HG03095 (cell line): ENCODE measurements at regions not wholly inside any gene's neighbourhood (a gene's known extent, or its start where the extent isn't known, plus 50 kb on each side); places are given as distances from the start of the nearest gene placed in this dataset.

ENCODE experiments used
- ATAC-seq: cut with Tn5 transposase; IDR thresholded peaks from one replicate; pipeline ENCODE4 v1.9.1; 2021; ENCODE audit warnings: moderate library complexity; ENCODE audit not compliant: unreplicated experiment

DNA sequence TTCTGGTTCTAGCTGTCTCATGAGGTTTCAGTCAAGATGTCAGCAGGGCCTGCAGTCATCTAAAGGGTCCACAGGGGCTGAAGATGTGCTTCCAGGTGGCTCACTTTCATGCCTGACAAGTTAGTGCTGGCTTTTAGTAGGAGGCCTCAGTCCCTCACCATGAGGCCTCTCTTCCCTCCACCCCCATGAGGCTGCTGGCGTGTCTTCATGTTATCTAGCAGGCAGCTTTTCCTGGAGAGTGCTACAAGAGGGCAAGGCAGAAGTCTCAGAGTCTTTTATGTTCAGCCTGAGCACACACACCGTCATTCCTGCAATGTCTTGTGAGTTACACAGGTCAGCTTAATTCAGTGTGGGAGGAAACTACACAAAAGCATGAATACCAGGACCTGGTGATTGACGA is 769.9 kb downstream of the HDGFL1 start:
- no peak for ATAC-seq

DNA sequence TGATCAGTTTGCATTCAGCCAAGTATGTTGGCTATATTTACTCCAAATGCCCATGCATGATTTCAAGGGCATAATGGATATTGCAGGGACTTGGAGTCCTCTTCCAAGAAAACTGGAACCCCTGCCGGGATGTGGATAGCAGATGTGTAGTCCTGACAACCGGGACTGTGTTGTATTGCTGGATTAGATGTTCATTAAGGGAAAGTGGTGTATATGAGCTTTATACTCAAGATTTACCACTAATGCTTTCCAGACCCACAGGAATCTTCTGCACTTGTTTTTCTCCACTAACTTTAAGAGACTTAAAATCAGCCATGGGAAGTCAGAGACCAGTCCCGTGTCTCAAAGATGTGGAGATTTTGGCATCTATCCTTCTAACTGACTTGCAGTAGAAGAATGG is 770.9 kb downstream of the HDGFL1 start:
- ATAC-seq, result no peak

DNA sequence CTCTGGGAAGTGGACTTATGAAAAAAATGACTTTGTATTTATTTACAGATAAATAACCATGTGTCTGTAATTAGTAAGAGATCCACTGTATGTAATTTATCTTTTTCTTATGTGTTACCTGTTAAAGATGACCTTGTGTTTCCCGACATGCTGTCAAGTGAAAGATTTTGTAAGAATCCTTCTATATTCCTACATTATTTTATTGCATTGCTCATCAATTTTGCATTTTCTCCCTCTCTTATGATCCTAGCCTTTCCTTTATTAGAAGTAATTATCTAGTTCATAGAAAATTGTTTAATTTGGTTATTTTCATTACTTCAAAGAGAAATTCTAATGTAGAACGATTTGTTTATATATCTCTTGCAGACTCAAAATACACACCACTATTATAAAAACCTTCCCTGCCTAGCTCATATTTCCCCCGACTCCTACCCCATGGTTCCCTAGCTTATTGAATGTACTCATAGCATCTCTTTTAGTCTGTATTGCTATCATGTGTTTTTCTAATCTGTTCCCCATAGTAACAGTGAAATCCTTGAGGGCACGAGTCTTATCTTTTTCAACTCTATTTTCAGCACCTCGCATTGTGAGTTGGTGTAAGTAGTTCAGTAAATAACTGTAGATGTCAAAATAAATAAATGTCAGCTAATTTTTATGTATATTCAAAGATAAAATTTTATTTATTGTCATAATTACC is 774.4 kb downstream of the HDGFL1 start:
- no peak for ATAC-seq

DNA sequence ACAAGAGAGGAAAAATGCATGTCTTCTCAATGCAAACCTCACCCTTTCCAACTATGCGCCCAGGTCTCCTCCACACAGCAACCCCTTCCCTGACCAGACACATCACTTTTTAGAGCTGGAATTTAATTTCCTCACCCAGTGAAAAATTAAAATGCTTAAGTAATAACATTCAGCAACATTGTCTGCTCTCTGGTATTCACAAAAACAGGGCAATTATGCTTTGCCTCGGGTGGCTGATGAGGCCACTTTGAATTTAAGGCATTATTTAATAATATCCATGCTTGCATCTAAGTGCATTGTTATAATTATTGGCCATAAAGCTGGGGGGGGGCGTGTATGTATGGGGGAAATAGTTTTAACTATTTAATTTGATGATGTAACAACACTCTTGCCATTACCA is 777.8 kb upstream of the NRSN1 start:
- ATAC-seq, result no peak

DNA sequence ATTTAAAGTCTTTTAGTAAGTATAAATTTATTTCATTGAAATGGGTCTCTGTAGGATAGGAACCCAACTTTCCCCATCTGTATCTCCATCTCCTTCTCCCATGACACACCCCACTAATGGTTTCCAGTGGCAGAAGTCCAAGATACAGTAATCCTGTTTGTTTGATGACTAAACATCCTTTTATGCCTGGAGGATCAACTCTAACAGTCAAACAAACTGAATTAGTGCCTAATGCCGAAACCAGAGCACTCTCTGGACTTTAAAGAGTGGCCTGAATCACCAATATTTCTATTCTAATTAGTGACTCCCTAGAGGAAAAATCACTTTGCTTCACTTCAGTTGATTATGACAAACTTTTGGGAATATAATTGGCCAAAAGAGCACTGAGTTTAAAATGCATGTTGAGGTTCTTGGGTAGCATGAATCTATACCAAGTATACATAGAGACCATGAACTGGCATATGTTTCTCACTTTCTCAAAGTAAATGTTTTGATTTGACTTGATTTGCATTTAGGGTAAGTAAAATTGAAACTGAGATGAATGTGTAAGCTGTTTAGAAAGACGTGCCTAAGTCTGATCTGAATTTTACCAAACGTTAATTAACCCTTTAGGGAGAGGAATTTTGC is 776.4 kb upstream of the NRSN1 start:
- no peak for ATAC-seq

DNA sequence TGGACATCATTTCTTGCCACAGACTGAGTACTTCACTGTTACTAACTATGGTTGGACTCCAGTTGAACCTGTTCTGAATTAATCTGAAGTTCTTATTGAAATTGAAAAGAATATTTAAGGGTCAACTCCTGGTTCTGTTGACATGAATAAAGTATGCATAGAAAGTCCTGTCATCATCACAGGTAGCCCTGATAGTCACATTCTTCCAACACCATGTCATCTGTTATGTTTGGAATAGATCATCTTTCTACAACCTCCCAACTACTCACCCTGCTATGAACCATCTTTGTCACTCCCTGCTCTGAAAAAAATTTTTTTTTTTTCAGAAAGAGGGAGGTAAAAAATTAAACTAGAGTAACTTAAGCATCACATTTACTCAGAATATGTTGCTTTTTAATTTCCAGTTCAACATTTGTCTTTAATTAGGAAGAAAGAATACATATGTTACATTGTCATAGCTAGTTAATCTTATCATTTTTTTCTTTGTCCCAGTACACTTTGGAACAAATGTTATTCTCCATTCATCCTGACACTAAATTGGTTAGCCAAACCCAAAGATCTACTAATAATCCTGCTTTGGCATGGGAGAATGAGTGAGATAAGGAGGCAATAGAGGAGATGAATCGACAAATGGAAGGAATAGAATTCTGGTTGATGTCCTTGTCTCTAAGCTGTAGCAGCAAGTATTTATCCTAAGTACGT is 775.1 kb upstream of the NRSN1 start:
- no peak for ATAC-seq

DNA sequence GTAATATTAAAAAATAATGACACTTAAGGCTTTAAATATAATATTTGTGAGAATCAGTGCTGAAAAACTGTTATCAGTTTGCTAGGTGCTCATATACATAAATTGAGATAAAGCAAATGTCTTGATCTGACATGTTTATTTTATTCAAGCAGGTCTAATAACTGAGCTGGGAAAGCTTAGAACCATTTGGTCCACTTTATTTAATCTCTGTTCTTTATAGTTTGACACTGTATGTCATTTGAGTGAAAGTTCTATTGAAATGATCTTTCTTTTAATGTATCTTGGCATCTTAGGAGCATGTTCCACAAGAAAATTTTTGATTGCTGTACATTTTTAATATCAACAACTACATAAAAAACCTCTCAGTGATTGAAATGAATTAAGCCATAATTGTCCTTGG is 772.0 kb upstream of the NRSN1 start:
- no peak for ATAC-seq

DNA sequence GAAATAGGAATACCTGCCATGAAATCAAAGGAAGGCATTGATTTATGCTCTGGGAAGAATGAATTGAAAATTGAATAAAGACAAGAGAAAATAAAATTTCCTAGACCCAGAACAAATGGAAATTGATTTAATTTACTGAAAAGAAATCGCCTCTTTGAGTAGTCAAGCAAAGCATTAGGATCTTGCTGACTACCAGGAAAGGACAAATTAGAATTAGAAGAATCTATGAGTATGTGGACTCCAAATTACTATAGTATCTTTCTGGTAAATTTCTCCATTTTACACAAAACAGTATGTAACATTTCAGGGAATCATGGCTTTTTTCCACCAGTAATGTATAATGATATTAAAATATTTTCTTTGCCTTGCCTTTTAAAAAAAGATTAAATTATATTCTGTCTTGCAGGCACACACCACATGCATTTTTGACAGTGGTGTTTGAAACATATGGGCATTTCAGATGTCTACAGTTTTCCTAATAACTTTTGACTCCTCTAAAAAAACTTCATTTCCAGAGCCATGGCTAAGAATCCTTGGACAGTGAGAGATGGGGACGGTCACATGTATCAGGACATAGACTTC is 768.7 kb upstream of the NRSN1 start:
- no peak for ATAC-seq

DNA sequence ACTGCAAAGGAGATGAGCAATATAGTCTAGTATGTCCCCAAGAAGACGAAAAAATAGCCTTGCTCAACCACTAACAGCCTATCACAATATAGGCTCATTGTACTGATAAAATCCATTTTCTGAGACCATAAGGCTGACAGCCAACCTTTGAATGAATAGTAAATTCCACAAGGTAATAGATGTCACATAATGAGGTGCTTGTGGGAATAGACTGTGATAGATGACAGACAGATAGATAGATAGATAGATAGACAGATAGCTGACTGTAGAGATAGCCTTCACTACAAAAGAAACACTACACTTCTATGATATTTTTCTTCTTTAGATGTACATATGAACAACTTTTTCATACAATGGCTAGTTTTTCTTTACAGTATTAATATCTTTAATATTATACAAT is 760.3 kb upstream of the NRSN1 start:
- no peak for ATAC-seq

DNA sequence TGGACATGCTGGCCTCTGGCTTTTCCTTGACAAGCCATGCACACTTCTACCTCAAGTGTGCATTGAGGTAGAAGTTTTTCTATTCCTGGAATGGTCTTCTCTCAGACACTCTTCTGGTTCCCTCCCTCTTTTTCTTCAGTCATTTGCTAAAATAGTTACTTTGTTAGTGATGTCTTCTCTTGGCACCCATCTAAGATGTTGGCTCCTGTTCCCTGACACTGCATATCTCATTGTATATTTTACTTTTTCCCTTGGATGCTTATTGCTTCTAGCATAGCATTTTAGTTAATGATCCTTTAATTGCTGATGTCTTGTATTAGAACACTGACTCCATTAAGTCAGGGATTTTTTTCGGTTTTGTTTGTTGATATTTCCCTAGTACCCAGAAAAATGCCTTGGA is 758.7 kb upstream of the NRSN1 start:
- no peak for ATAC-seq

DNA sequence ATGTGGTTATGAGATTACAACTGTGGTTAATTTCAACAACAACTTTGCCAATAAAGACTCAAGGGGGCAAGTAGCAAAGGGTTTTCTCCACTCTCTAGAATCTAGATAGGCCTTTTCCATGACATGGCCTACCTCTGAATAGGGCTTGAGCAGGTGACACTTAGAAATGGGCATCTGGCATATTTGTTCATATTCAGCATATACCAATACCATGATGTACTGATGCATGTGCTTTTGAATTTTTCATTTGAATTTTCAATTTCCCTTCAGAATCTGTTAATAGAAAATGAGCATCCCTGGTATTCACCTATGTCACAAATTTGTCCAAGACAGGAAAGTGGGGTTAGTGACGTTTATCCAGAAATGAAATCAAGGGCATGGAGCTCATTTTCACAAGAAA is 757.5 kb upstream of the NRSN1 start:
- ATAC-seq, result no peak

DNA sequence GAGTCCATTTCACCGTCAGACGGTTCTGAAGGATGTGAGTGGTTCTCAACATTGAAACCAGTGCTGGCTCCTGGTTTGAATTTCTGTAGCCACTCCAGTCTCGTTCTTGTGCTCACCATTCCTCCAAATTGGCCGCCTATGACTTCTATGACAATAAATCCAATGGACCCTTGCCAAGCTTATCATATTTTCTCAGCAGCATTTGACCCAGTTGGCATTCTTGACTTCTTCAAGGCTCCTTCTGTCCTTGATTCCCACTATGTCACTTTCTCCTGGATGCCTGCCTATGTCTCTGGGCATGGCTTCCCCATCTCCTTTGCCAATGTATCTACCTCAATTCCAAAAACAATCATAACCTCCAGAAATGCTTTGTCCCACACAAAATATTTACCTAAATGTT is 756.0 kb upstream of the NRSN1 start:
- ATAC-seq, result no peak

DNA sequence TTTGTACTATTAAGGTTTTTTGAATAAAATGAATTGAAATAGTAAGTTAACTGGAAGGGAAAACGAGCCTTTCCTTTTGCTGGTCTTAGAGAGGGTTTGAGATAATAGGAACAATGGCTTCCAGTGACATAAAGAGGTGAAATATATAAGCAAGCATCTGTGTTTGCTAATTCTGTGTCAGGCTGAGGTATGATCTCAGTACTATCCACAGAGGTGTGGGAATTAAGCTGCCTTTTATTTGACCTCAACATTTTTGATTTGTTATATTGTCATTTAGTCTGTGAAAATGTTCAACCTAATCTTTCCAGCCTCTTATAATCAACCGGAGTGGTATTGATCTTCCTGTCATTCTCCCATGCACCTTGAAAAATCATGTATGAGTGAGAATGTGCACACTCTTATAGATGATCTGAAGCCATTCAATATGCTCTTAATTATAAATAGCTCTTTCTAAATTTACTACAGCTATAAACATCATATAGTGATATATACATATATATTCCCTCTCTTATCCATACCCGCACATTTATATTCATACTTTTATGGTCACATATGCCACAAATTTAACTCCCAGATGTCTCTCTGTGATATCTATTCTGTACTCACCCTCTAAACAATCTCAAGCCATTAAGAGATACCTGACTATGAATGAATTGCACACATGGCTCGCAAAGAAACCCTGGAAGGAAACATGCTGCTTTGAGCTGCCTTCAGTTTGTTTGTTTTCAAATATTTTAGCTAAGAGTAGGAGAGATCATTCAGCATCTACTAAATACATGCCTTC is 754.7 kb upstream of the NRSN1 start:
- no peak for ATAC-seq

DNA sequence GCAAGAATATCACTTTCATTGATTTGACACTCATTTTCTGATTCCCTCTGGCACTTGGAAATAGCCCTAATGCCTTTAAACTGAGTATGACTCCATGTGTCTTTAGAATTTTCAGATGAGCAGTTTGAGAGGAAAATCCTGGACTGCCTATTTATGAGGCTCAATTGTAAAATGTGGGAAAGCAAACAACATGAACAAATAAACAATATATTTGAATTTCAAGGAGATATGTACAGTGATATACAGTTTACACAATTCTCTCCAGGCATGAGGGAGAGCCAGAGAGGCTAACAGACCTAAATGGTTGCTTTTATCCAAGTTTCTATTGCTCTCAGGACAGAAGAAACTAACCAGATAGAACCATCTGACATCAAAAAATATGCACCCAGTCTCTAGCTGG is 748.2 kb upstream of the NRSN1 start:
- ATAC-seq, result no peak

DNA sequence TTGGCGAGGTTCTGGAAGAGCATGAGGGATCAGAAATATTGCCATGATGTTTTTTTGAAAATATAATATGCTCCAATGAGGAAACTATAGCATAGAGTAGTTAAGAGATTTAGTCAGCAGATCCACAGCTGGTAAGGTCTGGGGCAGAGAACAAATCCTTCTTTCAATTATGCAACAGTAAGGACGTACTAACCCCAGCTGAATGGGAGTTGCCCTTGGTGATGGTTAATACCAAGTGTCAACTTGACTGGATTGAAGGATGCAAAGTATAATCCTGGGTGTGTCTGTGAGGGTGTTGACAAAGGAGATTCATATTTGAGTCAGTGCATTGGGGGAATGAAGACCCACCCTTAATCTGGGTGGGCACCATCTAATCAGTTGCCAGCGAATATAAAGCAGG is 745.5 kb upstream of the NRSN1 start:
- no peak for ATAC-seq

DNA sequence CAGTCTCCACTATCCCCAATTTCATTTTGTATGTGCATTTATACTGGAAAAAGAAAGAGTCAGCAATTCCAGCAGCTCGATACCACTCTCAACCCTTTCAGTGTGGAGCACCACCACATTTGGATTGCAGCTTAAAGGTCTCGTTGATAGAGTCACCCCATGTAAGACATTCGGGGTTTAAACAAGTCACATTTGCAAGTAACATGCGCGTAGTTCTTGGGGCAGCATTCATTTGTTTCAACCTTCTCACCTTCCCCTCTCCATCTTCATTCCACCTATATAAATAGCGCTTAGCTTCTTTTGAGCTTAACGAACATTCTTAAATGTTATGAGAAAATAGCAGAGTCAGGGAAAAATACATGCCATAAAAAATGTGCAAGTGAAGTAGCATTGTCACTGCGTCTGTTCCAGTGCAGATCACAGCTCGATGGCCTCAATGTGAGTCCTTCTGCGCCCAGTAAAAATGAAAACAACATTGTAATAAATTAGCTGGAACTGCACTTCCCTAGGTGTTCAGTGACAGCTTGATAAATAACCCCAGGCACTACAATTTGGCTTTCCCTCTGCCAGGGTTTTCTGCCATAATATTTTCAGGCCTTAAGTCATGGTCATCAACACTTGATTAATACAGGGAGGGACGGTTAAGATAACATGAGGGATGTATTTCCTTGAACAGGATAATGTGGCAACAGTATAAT is 737.8 kb upstream of the NRSN1 start:
- no peak for ATAC-seq

DNA sequence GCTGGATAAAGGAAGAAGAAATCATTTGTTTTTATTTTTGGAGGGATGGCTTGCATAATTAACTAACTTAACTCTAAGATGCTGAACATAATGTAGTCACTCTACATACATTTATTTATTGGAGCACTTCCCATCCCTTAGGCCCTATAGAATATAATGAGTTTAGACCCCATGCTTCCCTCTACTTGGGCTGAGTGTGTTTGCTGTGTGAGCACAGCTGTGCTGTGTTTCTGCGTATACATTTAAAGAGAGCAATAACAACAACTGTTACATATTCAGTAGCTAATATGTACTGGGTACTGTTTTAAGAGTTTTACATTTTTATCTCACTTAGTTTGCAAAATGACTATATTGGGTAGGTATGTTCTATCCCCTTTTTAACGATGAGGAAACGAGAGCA is 736.6 kb upstream of the NRSN1 start:
- ATAC-seq, result no peak

DNA sequence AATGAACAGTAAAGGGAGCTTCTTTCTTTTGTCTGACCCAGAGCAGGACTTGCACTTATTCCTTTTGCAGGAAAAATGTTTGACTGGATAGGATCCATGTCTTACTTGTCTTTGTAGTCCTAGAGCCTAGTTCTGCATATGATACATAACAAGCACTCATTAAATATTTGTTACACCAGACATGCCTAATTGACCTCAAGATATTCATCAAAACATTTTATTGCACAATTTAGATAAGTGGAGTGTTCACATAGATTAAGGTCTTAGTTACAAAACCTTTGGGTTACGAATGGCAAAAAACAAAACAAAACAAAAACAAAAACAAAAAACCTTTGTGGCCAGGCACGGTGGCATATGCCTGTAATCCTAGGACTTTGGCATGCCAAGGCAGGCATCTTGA is 735.8 kb upstream of the NRSN1 start:
- ATAC-seq, result no peak

DNA sequence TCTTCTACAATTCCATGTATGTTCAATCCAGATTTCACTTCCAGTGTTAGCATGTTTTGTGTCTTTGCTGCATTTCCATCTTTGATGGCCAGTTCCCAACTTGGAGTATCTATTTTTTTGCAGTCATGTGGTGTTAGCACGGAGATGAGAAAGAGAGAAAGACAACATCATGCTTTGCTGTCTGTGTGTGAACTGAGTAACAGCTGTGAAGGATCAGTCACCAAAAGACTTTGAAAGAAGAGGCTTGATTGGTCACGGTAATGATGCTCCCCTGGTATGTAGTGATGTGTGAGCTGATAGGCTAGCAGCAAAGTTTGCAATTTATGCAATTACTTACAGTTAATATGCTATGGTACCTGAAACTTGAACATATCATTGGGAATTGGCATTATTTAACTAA is 731.3 kb upstream of the NRSN1 start:
- ATAC-seq, result no peak

DNA sequence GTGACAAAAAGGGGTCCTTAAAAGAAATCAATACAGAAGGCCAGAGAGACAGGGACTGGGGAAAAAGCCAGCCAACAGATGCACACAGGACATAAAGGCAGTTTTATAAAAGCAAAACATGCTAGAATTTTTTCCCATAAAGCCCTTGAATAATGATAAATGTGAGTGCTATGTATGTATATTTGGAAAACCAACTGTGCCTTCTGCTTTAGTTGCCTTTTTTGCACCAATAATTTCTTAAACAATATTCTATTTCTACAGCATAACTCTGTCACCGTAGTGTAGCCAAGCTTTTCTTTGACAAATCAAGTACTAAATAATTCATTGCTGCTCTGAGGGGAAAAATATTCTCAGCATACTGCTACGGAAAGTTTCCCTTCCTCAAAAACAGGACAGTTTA is 730.6 kb upstream of the NRSN1 start:
- ATAC-seq, result no peak

DNA sequence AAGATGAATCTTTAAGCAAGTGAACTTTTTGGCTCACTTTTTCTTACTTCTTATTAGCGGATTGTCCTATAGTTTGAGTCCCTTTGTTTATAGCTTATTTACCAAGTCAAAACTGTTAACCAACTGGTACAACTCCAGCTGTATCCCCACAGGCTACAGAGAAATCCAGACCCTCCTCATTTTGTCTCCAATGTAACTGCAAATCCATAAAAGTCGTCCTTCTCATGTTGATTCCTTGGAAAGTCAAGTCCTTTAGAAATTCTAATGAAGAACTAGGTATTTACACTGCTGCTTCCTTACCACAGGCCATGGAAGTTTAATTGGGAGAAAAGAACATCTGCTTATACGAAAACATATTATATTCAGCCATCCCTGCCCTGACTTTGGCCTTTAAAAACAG is 729.1 kb upstream of the NRSN1 start:
- ATAC-seq, result no peak
